OCI-LY7 (cell line): ENCODE measurements at regions not wholly inside any gene's neighbourhood (a gene's known extent, or its start where the extent isn't known, plus 50 kb on each side); places are given as distances from the start of the nearest gene placed in this dataset.

Experiments used
- BruUV-seq: library from RNA; stranded (reverse); fragments of 400-500 nt; replicated peaks from 2 replicates; lab custom pipeline; 2021; lab: Mats Ljungman, UMichigan
- CTCF ChIA-PET: fragments of 300-600 bp; sonication (Branson Sonifier 250); formaldehyde crosslinking; loops from one replicate; lab custom pipeline; 2022; ENCODE audit warnings: antibody characterized with exemption; ENCODE audit not compliant: unreplicated experiment; lab: Charles Lee
- POLR2A ChIA-PET: fragments of 300-600 bp; sonication (Branson Sonifier 250); formaldehyde crosslinking; loops from one replicate; lab custom pipeline; 2022; ENCODE audit warnings: antibody characterized with exemption; lab: Charles Lee
- DNase-seq: peaks from one replicate; pipeline ENCODE4 v3.0.0-alpha.2; 2015; ENCODE audit warnings: low spot score
- H2AFZ ChIP-seq: fragments of 200-600 bp; sonication (generic), shearing (Covaris generic); 2 replicates; pipeline ENCODE4 v1.6.1; 2014; ENCODE audit warnings: mild to moderate bottlenecking, antibody characterized with exemption, low read length, moderate library complexity
- H3K27ac ChIP-seq: fragments of 200-600 bp; sonication (generic); 2 replicates; pipeline ENCODE4 v1.5.1; 2014; ENCODE audit warnings: mixed run types, low read depth, mild to moderate bottlenecking, moderate library complexity, low read length, inconsistent platforms; ENCODE audit not compliant: poor library complexity, severe bottlenecking
- H3K36me3 ChIP-seq: fragments of 200-600 bp; sonication (generic); 2 replicates; pipeline ENCODE4 v1.6.1; 2014; ENCODE audit warnings: mild to moderate bottlenecking, antibody characterized with exemption, low read length, moderate library complexity, mixed read lengths; ENCODE audit not compliant: insufficient read depth
- H3K4me1 ChIP-seq: fragments of 200-600 bp; sonication (generic); 2 replicates; pipeline ENCODE4 v1.5.1; 2014; ENCODE audit warnings: mild to moderate bottlenecking, low read length; ENCODE audit not compliant: insufficient read depth, poor library complexity, severe bottlenecking
- H3K4me2 ChIP-seq: fragments of 200-600 bp; sonication (generic); 2 replicates; pipeline ENCODE4 v1.6.1; 2014; ENCODE audit warnings: mild to moderate bottlenecking, low read length
- H3K4me3 ChIP-seq: fragments of 200-600 bp; sonication (generic); 2 replicates; pipeline ENCODE4 v1.5.1; 2014; ENCODE audit warnings: mild to moderate bottlenecking, low read depth, low read length; ENCODE audit not compliant: poor library complexity, severe bottlenecking
- H3K79me2 ChIP-seq: fragments of 200-600 bp; sonication (generic); 2 replicates; pipeline ENCODE4 v1.6.1; 2016; ENCODE audit warnings: low read depth, mild to moderate bottlenecking, low read length, moderate library complexity, mixed read lengths; ENCODE audit not compliant: insufficient read depth
- H3K9me2 ChIP-seq: fragments of 200-600 bp; sonication (generic); 2 replicates; pipeline ENCODE4 v1.6.1; 2016; ENCODE audit warnings: mild to moderate bottlenecking, low read length, mixed read lengths; ENCODE audit not compliant: insufficient read depth
- H3K9me3 ChIP-seq: fragments of 200-600 bp; sonication (generic); 2 replicates; pipeline ENCODE4 v1.6.1; 2014; ENCODE audit warnings: mild to moderate bottlenecking, mixed run types, low read length, mixed read lengths
- H4K20me1 ChIP-seq: fragments of 200-600 bp; sonication (generic); 2 replicates; pipeline ENCODE4 v1.6.1; 2014; ENCODE audit warnings: mild to moderate bottlenecking, antibody characterized with exemption, low read length, moderate library complexity, mixed read lengths; ENCODE audit not compliant: insufficient read depth
- CTCF ChIP-seq: fragments of 200-600 bp; sonication (generic); conservative IDR thresholded peaks from 2 replicates; pipeline ENCODE4 v1.5.1; 2014; ENCODE audit warnings: mild to moderate bottlenecking, antibody characterized with exemption, low read length, moderate library complexity, mixed read lengths
- EZH2phosphoT487 ChIP-seq: fragments of 200-600 bp; sonication (generic); IDR thresholded peaks from 2 replicates; pipeline ENCODE4 v1.6.1; 2018; ENCODE audit warnings: low read depth, borderline replicate concordance, mild to moderate bottlenecking, mixed run types, antibody characterized with exemption, low read length, moderate library complexity, mixed read lengths
- intact Hi-C: fragments of 100-400 bp; cut with micrococcal nuclease; formaldehyde crosslinking; loops from one replicate; pipeline ENCODE4 v1.10.0; 2022; ENCODE audit not compliant: unreplicated experiment

- TF ChIP-seq EZH2phosphoT487 (no peak), CTCF (no peak)
- DNase-seq = no peak
- no peak overlapping the region for H3K4me2 ChIP-seq
- no peaks in the 10 kb centered on the region for H3K9me3 ChIP-seq
- ChIA-PET POLR2A (no interaction called here), CTCF (no interaction called here)
- H3K36me3 ChIP-seq = no peaks in the 10 kb centered on the region
- no peak overlapping the region for H3K27ac ChIP-seq
- H3K4me1 ChIP-seq = no peaks in the 10 kb centered on the region
- intact Hi-C loops = no loop called here
- H3K79me2 ChIP-seq = no peaks in the 10 kb centered on the region
- no peak overlapping the region for H2AFZ ChIP-seq
- no peak overlapping the region for H3K4me3 ChIP-seq
- BruUV-seq = no TSS peak
- H4K20me1 ChIP-seq = no peaks in the 10 kb centered on the region
- H3K9me2 ChIP-seq = no peaks in the 10 kb centered on the region
These were observed 194.5 kb downstream of the ADAMTS15 start for GRCh38 chr11:130642994-130643393.

GRCh38 chr11:130644187-130644586 is 195.7 kb downstream of the ADAMTS15 start:
- Histone ChIP-seq H3K36me3 (no peaks in the 10 kb centered on the region), H3K9me2 (no peaks in the 10 kb centered on the region), H3K4me1 (no peaks in the 10 kb centered on the region), H3K9me3 (no peaks in the 10 kb centered on the region), H3K27ac (no peak overlapping the region), H4K20me1 (no peaks in the 10 kb centered on the region), H3K79me2 (no peaks in the 10 kb centered on the region), H3K4me2 (no peak overlapping the region), H2AFZ (no peak overlapping the region), H3K4me3 (no peak overlapping the region)
- ChIA-PET CTCF (no interaction called here), POLR2A (interaction anchor here (0.6 to 0.7 kb wide), 3 partner anchors 36 to 1965 kb away, joined by 3 to 4 read pairs (median 3); no protein-coding TSS in a partner anchor)
- TF ChIP-seq EZH2phosphoT487 (no peak), CTCF (no peak)
- no peak for DNase-seq
- intact Hi-C loops = no loop called here
- BruUV-seq = no TSS peak

- no peaks in the 10 kb centered on the region for H4K20me1 ChIP-seq
- POLR2A ChIA-PET = no interaction called here
- H3K36me3 ChIP-seq = no peaks in the 10 kb centered on the region
- CTCF ChIA-PET = no interaction called here
- no peak for DNase-seq
- H3K9me3 ChIP-seq = no peaks in the 10 kb centered on the region
- no peak overlapping the region for H2AFZ ChIP-seq
- TF ChIP-seq EZH2phosphoT487 (no peak), CTCF (no peak)
- no peak overlapping the region for H3K4me3 ChIP-seq
- H3K4me2 ChIP-seq = no peak overlapping the region
- no peaks in the 10 kb centered on the region for H3K4me1 ChIP-seq
- BruUV-seq = no TSS peak
- intact Hi-C loops = no loop called here
- H3K9me2 ChIP-seq = no peaks in the 10 kb centered on the region
- H3K27ac ChIP-seq = no peak overlapping the region
- H3K79me2 ChIP-seq = no peaks in the 10 kb centered on the region
These were observed 196.9 kb downstream of the ADAMTS15 start for GRCh38 chr11:130645164-130645842.
